ENCODE measurements at regions not wholly inside any gene's neighbourhood (a gene's known extent, or its start where the extent isn't known, plus 50 kb on each side); places are given as distances from the start of the nearest gene placed in this dataset.

DNA sequence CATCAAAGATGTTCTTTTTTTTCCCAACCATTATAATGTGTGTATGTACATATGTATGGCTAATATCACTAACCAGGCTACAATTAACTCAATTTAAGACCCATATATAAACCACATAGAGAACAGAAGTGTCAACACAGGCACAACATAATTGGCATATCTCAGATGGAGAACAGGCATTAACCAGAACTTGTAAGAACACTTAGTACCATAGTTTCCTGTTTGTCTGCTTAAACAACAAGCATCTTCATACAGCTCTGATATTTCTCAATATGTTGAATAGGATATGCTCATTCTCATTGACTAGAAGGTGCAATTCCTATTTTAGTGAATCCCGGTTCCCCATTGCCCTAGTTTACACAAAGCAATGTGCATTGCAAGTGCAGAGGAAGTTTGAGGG lies 116.9 kb upstream of the EDNRB start:
- H3K4me3 Mint-ChIP-seq (ENCODE audit: unreplicated experiment), result no peak overlapping the region
- DNase-seq (ENCODE audit: extremely low spot score, unreplicated experiment), result no peak
- TF ChIP-seq, protein P1, sequence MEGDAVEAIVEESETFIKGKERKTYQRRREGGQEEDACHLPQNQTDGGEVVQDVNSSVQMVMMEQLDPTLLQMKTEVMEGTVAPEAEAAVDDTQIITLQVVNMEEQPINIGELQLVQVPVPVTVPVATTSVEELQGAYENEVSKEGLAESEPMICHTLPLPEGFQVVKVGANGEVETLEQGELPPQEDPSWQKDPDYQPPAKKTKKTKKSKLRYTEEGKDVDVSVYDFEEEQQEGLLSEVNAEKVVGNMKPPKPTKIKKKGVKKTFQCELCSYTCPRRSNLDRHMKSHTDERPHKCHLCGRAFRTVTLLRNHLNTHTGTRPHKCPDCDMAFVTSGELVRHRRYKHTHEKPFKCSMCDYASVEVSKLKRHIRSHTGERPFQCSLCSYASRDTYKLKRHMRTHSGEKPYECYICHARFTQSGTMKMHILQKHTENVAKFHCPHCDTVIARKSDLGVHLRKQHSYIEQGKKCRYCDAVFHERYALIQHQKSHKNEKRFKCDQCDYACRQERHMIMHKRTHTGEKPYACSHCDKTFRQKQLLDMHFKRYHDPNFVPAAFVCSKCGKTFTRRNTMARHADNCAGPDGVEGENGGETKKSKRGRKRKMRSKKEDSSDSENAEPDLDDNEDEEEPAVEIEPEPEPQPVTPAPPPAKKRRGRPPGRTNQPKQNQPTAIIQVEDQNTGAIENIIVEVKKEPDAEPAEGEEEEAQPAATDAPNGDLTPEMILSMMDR (IDR thresholded peaks at IDR 0.05), result no peak
- no peaks in the 10 kb centered on the region for H3K36me3 Mint-ChIP-seq (ENCODE audit: unreplicated experiment)
- H3K9me3 Mint-ChIP-seq (ENCODE audit: unreplicated experiment), result no peaks in the 10 kb centered on the region
- H3K4me1 Mint-ChIP-seq (ENCODE audit: unreplicated experiment), result no peaks in the 10 kb centered on the region
- no peak overlapping the region for H3K27ac Mint-ChIP-seq (ENCODE audit: unreplicated experiment)
- H3K27me3 Mint-ChIP-seq (ENCODE audit: unreplicated experiment), result peaks cover 2% of the 10 kb centered on the region

DNA sequence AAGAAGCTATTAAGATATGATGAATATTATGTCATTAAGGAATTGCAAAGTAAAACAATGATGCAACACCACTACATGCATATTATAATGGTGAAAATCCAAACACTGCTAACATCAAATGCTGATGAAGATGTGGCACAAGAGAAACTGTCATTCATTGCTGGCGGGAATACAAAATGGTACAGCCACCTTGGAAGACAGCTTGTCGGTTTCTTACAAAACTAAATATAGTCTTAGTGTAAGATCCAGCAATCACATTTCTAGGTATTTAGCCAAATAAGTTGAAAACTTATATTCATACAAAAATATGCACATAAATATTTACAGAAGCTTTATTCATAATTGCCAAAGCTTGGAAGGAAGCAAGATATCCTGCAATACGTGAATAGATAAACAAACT lies 114.9 kb upstream of the EDNRB start:
- H3K36me3 Mint-ChIP-seq (ENCODE audit: unreplicated experiment), result no peaks in the 10 kb centered on the region
- peaks cover 7% of the 10 kb centered on the region for H3K27me3 Mint-ChIP-seq (ENCODE audit: unreplicated experiment)
- no peaks in the 10 kb centered on the region for H3K4me1 Mint-ChIP-seq (ENCODE audit: unreplicated experiment)
- no peak overlapping the region for H3K27ac Mint-ChIP-seq (ENCODE audit: unreplicated experiment)
- TF ChIP-seq, protein P1 (IDR thresholded peaks at IDR 0.05), result no peak
- no peak overlapping the region for H3K4me3 Mint-ChIP-seq (ENCODE audit: unreplicated experiment)
- no peak for DNase-seq (ENCODE audit: extremely low spot score, unreplicated experiment)
- H3K9me3 Mint-ChIP-seq (ENCODE audit: unreplicated experiment), result no peaks in the 10 kb centered on the region

DNA sequence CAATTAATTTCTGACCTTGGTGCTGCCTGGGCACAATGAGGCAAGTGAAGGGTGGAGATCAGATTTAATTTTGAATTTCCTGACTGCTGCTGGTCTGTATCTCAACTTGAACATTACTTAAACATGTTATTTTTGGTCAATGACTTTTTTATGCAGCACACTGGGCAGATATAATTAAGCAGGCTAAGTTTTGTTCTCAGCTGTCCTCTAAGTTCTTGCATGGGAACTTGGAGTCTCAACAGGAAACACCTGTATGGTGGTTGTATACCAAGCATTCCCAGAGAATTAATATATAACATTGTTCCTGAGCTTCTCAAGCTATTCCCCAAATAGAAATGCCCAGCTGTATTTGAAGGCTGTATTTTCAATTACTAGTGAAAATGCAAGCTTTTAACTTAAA lies 113.5 kb upstream of the EDNRB start:
- Mint-ChIP-seq H3K4me3 (ENCODE audit: unreplicated experiment) (no peak overlapping the region), H3K27me3 (ENCODE audit: unreplicated experiment) (peaks cover 9% of the 10 kb centered on the region), H3K27ac (ENCODE audit: unreplicated experiment) (no peak overlapping the region), H3K9me3 (ENCODE audit: unreplicated experiment) (no peaks in the 10 kb centered on the region), H3K36me3 (ENCODE audit: unreplicated experiment) (no peaks in the 10 kb centered on the region), H3K4me1 (ENCODE audit: unreplicated experiment) (no peaks in the 10 kb centered on the region)
- DNase-seq (ENCODE audit: extremely low spot score, unreplicated experiment), result no peak
- TF ChIP-seq, protein P1 (IDR thresholded peaks at IDR 0.05), result no peak

DNA sequence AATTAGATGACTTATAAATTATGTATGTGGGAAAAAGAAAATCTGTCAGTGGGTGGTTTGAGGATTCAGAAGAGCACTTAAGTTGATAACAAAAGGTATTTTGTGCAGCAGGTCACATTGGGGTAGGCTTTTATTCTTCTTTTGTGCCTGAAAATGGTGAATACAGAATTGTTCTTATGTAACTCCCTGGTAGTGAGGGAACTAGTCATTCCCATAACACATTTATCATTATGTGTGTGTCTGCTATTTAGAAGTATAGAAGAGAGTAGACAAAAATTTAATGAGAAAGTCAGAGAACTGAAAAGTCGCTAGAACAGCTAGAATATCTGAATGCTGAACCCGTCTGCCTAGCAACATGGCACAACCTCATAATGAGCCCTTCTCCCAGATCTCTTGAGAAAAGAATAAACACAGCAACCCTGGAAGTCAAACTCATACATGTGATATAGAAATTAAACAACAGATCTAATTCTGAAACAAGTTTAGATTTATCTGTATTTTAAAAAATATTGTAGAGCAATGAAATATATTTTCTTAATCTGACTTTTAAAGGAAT lies 111.8 kb upstream of the EDNRB start:
- peaks cover 9% of the 10 kb centered on the region for H3K27me3 Mint-ChIP-seq (ENCODE audit: unreplicated experiment)
- H3K4me3 Mint-ChIP-seq (ENCODE audit: unreplicated experiment), result no peak overlapping the region
- H3K27ac Mint-ChIP-seq (ENCODE audit: unreplicated experiment), result no peak overlapping the region

DNA sequence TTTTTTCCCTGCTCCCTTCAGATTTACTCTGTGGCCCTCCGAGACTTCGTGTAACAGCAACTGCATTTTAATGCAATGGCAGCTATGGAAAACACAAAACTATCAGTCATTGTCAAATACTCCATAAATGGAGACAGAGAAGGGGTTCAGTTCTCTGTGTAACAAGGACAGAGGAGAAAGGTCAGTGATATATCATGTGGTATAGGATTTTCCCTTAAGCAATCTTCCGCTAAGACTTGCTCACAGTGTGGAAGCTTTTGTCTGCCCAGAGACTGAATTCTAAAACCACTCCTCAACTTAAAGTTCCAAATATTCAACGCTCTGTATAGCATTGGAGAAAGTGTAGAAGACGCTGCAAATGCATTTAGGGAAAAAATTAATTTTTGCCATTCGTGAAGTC lies 111.3 kb upstream of the EDNRB start:
- Mint-ChIP-seq H3K4me1 (ENCODE audit: unreplicated experiment) (no peaks in the 10 kb centered on the region), H3K9me3 (ENCODE audit: unreplicated experiment) (peaks cover 3% of the 10 kb centered on the region), H3K27me3 (ENCODE audit: unreplicated experiment) (peaks cover 8% of the 10 kb centered on the region), H3K27ac (ENCODE audit: unreplicated experiment) (no peak overlapping the region), H3K4me3 (ENCODE audit: unreplicated experiment) (no peak overlapping the region), H3K36me3 (ENCODE audit: unreplicated experiment) (no peaks in the 10 kb centered on the region)
- no peak for DNase-seq (ENCODE audit: extremely low spot score, unreplicated experiment)
- TF ChIP-seq, protein P1 (IDR thresholded peaks at IDR 0.05), result no peak

More for the DNA sequence above, 111.8 kb upstream of the EDNRB start:
- no peaks in the 10 kb centered on the region for H3K36me3 Mint-ChIP-seq (ENCODE audit: unreplicated experiment)
- no peaks in the 10 kb centered on the region for H3K9me3 Mint-ChIP-seq (ENCODE audit: unreplicated experiment)
- no peak for DNase-seq (ENCODE audit: extremely low spot score, unreplicated experiment)
- TF ChIP-seq, protein P1 (IDR thresholded peaks at IDR 0.05), result no peak
- H3K4me1 Mint-ChIP-seq (ENCODE audit: unreplicated experiment), result no peaks in the 10 kb centered on the region
